Stimulated activated effector memory CD8-positive, alpha-beta T cell treated with anti-CD3 and anti-CD28 coated beads, Interleukin-12 subunit alpha, Interleukin-12 subunit beta, amount 100 ng/mL, for 72 hours (primary cell): ENCODE measurements at regions not wholly inside any gene's neighbourhood (a gene's known extent, or its start where the extent isn't known, plus 50 kb on each side); places are given as distances from the start of the nearest gene placed in this dataset.

Experiments
- ATAC-seq: fragments of 150-1000 bp; cut with Tn5 transposase; 2 replicates; pipeline ENCODE4 v1.10.0; 2021
- DNase-seq, 2 donors: peaks; one replicate each; pipeline ENCODE4 v3.0.0; 2021 to 2022; ENCODE audit warnings: low spot score in 2 of 2
- H3K27ac Mint-ChIP-seq: one replicate; pipeline ENCODE4 v1.8.0; 2022; ENCODE audit warnings: mild to moderate bottlenecking, mixed read lengths
- H3K36me3 Mint-ChIP-seq: one replicate; pipeline ENCODE4 v1.8.0; 2022; ENCODE audit warnings: mild to moderate bottlenecking, mixed read lengths
- H3K4me1 Mint-ChIP-seq: one replicate; pipeline ENCODE4 v1.8.0; 2022; ENCODE audit warnings: mixed read lengths
- H3K4me3 Mint-ChIP-seq: one replicate; pipeline ENCODE4 v1.8.0; 2022; ENCODE audit warnings: mild to moderate bottlenecking, mixed read lengths
- H3K9me3 Mint-ChIP-seq: one replicate; pipeline ENCODE4 v1.8.0; 2022; ENCODE audit warnings: mixed read lengths

- DNase-seq (no peak), ATAC-seq (no peak)
- no peaks in the 10 kb centered on the region for H3K36me3 Mint-ChIP-seq
- H3K4me1 Mint-ChIP-seq: no peaks in the 10 kb centered on the region
- no peak overlapping the region for H3K4me3 Mint-ChIP-seq
- no peak overlapping the region for H3K27ac Mint-ChIP-seq
- H3K9me3 Mint-ChIP-seq: no peaks in the 10 kb centered on the region
Observed at GRCh38 chr6:132244744-132245143, 156.5 kb downstream of the MOXD1 start.

GRCh38 chr6:132236744-132237143, 164.5 kb downstream of the MOXD1 start:
- no peaks in the 10 kb centered on the region for H3K4me1 Mint-ChIP-seq
- ATAC-seq: no peak
- no peak for DNase-seq
- H3K4me3 Mint-ChIP-seq: no peak overlapping the region
- no peaks in the 10 kb centered on the region for H3K9me3 Mint-ChIP-seq
- H3K36me3 Mint-ChIP-seq: no peaks in the 10 kb centered on the region
- no peak overlapping the region for H3K27ac Mint-ChIP-seq

- Mint-ChIP-seq H3K36me3 (no peaks in the 10 kb centered on the region), H3K9me3 (no peaks in the 10 kb centered on the region), H3K27ac (no peak overlapping the region), H3K4me1 (no peaks in the 10 kb centered on the region), H3K4me3 (no peak overlapping the region)
- DNase-seq (no peak), ATAC-seq (no peak)
Observed at GRCh38 chr6:132236281-132236680, 165.0 kb downstream of the MOXD1 start.

- no peak for DNase-seq
- H3K27ac Mint-ChIP-seq: no peak overlapping the region
- no peak overlapping the region for H3K4me3 Mint-ChIP-seq
- H3K9me3 Mint-ChIP-seq: no peaks in the 10 kb centered on the region
- H3K4me1 Mint-ChIP-seq: no peaks in the 10 kb centered on the region
- H3K36me3 Mint-ChIP-seq: no peaks in the 10 kb centered on the region
- no peak for ATAC-seq
Observed at GRCh38 chr6:132235596-132236280, 165.5 kb downstream of the MOXD1 start.

DNA sequence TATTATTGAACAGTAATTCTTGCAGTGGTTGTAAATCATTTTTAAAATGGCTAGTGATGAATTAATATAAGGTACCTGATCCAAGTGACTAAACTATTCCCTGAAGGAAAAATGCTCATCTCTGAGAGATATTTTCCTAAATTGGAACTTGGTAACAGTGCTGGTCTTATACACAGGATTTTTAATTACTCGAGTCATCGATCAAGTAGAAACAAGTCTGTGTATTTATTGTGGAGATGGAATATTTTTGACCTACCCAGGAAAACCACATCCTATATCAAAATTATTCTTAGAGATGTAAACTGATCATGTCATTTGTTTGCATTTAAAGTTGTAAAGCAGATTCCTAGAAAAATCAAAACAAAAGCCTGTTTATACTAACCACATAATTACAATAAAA, 166.9 kb downstream of the MOXD1 start:
- no peak for ATAC-seq
- H3K27ac Mint-ChIP-seq: no peak overlapping the region
- H3K4me3 Mint-ChIP-seq: no peak overlapping the region
- no peaks in the 10 kb centered on the region for H3K36me3 Mint-ChIP-seq
- DNase-seq: no peak
- H3K4me1 Mint-ChIP-seq: no peaks in the 10 kb centered on the region
- H3K9me3 Mint-ChIP-seq: no peaks in the 10 kb centered on the region

- Mint-ChIP-seq H3K36me3 (no peaks in the 10 kb centered on the region), H3K27ac (no peak overlapping the region), H3K4me3 (no peak overlapping the region), H3K4me1 (no peaks in the 10 kb centered on the region), H3K9me3 (no peaks in the 10 kb centered on the region)
- DNase-seq (no peak), ATAC-seq (no peak)
Observed at GRCh38 chr6:132231121-132231884, 170.0 kb downstream of the MOXD1 start.

DNA sequence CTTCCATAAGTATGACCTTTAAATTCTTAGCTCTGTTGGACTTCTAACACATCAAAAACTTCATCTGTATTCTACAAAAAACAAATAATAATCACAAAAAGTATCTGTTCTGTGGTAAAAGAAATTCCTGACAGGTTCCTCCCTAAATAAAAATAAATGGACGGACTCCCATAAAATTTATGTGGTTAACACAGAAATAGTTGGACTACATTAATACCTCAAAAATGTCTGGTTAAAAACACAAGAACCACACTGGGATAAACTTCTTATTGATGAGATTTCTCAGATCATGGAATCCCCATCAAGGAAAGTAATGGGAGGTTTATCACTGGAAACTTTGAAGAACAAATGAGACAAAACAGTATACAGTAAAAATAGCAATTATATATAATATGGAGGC, 172.4 kb downstream of the MOXD1 start:
- DNase-seq (no peak), ATAC-seq (no peak)
- peaks cover 6% of the 10 kb centered on the region for H3K9me3 Mint-ChIP-seq
- no peaks in the 10 kb centered on the region for H3K4me1 Mint-ChIP-seq
- H3K27ac Mint-ChIP-seq: no peak overlapping the region
- H3K36me3 Mint-ChIP-seq: no peaks in the 10 kb centered on the region
- no peak overlapping the region for H3K4me3 Mint-ChIP-seq

DNA sequence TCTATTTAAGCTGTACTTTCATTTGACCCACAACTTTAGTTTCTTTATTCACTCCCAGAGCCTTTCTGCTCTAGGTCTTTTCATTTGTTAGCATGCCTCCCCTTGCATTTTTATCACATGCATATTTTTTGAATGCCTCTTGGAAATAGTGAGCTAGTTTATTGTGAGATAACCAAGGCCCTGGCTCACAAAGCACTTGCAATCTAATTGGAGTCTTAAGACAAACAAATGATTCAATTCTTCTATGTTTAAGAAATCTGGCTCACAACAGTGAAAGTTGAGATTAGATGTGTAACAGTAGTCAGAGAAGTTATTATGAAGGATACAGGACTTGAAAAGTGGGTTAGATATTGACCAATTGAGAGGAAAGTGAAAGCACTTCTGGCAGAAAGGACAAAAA, 173.4 kb downstream of the MOXD1 start:
- Mint-ChIP-seq H3K36me3 (no peaks in the 10 kb centered on the region), H3K9me3 (peaks cover 6% of the 10 kb centered on the region), H3K4me3 (no peak overlapping the region), H3K4me1 (no peaks in the 10 kb centered on the region), H3K27ac (no peak overlapping the region)
- no peak for DNase-seq
- no peak for ATAC-seq

- H3K9me3 Mint-ChIP-seq: peaks cover 6% of the 10 kb centered on the region
- no peak for ATAC-seq
- no peak for DNase-seq
- no peak overlapping the region for H3K4me3 Mint-ChIP-seq
- no peak overlapping the region for H3K27ac Mint-ChIP-seq
- H3K4me1 Mint-ChIP-seq: no peaks in the 10 kb centered on the region
- H3K36me3 Mint-ChIP-seq: no peaks in the 10 kb centered on the region
Observed at GRCh38 chr6:132224943-132225342, 176.3 kb downstream of the MOXD1 start.

- DNase-seq: no peak
- no peaks in the 10 kb centered on the region for H3K4me1 Mint-ChIP-seq
- no peak overlapping the region for H3K27ac Mint-ChIP-seq
- H3K9me3 Mint-ChIP-seq: peaks cover 6% of the 10 kb centered on the region
- H3K4me3 Mint-ChIP-seq: no peak overlapping the region
- H3K36me3 Mint-ChIP-seq: no peaks in the 10 kb centered on the region
- ATAC-seq: no peak
Observed at GRCh38 chr6:132220800-132221199, 180.5 kb downstream of the MOXD1 start.

GRCh38 chr6:132219901-132220300, 181.4 kb downstream of the MOXD1 start:
- H3K4me1 Mint-ChIP-seq: no peaks in the 10 kb centered on the region
- DNase-seq (no peak), ATAC-seq (no peak)
- no peak overlapping the region for H3K27ac Mint-ChIP-seq
- peaks cover 5% of the 10 kb centered on the region for H3K9me3 Mint-ChIP-seq
- H3K36me3 Mint-ChIP-seq: no peaks in the 10 kb centered on the region
- H3K4me3 Mint-ChIP-seq: no peak overlapping the region

DNA sequence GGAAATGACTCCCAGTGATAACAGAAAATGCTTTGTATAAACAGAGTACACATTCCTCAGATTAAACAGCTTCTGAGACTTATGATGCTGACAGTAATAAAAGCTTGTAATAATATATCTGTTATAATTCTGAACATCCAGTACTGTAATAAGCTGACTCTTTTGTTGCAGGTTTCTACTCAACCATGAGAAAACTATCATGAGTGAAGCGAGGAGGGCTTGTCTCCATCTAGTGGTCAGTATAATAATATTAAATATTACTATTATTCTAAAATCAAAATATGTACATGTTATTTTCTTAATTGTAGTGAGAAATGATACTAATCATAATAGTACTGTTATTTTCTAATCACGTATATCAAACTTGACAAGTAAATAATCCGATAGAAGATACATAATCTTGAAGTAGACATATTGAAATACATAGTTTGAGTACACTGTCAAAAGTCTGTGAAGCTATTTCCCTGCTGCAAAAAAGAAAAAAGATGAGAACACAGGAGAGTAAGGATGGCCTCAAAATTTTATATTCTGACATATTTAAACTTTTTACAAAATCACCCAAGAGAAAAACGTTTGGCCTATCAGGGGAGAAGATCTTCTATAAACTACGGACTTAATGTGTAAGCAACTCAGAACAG, 183.1 kb downstream of the MOXD1 start:
- ATAC-seq (no peak), DNase-seq (no peak)
- Mint-ChIP-seq H3K36me3 (no peaks in the 10 kb centered on the region), H3K9me3 (no peaks in the 10 kb centered on the region), H3K4me3 (no peak overlapping the region), H3K27ac (no peak overlapping the region), H3K4me1 (no peaks in the 10 kb centered on the region)

DNA sequence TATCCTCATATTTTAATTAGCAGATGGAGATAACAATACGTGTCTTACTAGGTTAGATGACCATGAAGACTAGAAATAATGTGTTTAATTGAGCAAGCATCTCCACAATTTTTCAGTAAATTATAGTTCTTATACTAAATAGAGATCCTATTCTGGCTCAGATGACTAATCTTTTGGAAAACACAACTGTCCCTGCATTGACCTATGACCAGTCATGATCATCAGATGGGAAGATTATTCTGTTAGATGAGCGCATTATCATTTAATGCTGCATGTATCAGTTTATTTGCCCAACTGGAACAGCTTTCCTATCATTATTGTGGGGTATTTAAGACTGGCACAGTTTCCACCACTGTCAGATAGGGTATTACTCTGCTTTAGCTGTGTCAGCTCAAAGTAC, 185.5 kb downstream of the MOXD1 start:
- Mint-ChIP-seq H3K27ac (no peak overlapping the region), H3K4me3 (no peak overlapping the region), H3K36me3 (no peaks in the 10 kb centered on the region), H3K9me3 (no peaks in the 10 kb centered on the region), H3K4me1 (no peaks in the 10 kb centered on the region)
- ATAC-seq (no peak), DNase-seq (no peak)

DNA sequence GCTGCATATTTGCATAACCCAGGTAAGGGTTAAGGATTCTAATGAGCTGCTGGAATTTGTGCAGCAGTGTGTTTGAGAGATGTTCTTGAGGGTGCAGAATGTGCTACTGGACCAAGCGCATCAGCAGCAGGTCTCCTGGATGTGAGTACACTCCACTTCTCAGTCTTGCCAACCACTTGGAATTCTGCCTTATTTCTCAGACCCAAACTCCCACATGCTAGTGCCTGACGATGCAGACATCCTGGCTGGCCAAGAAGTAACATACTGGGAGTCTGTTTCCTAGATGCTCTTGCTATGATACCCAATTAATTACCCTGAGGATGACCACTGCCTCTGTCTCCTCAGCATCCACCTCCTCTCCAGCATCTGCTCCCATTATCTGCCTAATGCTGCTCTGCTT, 186.6 kb downstream of the MOXD1 start:
- no peak for ATAC-seq
- no peak overlapping the region for H3K4me3 Mint-ChIP-seq
- no peak overlapping the region for H3K27ac Mint-ChIP-seq
- H3K36me3 Mint-ChIP-seq: no peaks in the 10 kb centered on the region
- H3K4me1 Mint-ChIP-seq: no peaks in the 10 kb centered on the region
- DNase-seq: no peak
- no peaks in the 10 kb centered on the region for H3K9me3 Mint-ChIP-seq

- H3K4me1 Mint-ChIP-seq: no peaks in the 10 kb centered on the region
- H3K4me3 Mint-ChIP-seq: no peak overlapping the region
- H3K9me3 Mint-ChIP-seq: no peaks in the 10 kb centered on the region
- ATAC-seq (no peak), DNase-seq (no peak)
- no peak overlapping the region for H3K27ac Mint-ChIP-seq
- H3K36me3 Mint-ChIP-seq: no peaks in the 10 kb centered on the region
Observed at GRCh38 chr6:132213732-132214131, 187.5 kb downstream of the MOXD1 start.

DNA sequence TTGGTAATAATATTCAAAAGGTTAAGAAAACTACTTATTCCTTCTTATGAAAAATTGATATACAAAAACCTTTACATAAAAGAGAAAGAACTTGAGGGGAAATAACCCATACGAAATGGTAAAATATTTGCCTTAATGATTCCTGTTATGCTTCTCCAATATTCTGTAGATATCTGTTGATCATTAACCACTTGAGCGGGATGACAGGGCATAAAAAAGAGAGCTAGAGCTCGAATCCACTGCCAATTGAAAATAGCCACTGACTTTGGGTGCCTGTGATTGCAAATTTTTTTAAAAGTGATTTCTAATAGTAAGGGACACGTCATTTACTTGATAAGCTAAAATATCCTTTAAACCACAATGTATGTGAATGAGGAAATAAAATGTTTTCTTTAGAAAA, 188.1 kb downstream of the MOXD1 start:
- ATAC-seq (no peak), DNase-seq (no peak)
- no peak overlapping the region for H3K4me3 Mint-ChIP-seq
- no peaks in the 10 kb centered on the region for H3K9me3 Mint-ChIP-seq
- H3K36me3 Mint-ChIP-seq: no peaks in the 10 kb centered on the region
- no peaks in the 10 kb centered on the region for H3K4me1 Mint-ChIP-seq
- no peak overlapping the region for H3K27ac Mint-ChIP-seq
